ENCODE measurements at regions not wholly inside any gene's neighbourhood (a gene's known extent, or its start where the extent isn't known, plus 50 kb on each side); places are given as distances from the start of the nearest gene placed in this dataset.

GRCh38 chr22:33126881-33127280 lies 68.7 kb upstream of the SYN3 start:
- no peak for TF ChIP-seq CTCF (IDR thresholded peaks at IDR 0.05 in 4 of 5, conservative IDR thresholded peaks at IDR 0.05 in 1 of 5)
- no peak for TF ChIP-seq POLR2A (IDR thresholded peaks at IDR 0.05)

Measured in gastrocnemius medialis (tissue), 4 donors.